WTC11 (cell line): ENCODE measurements at regions not wholly inside any gene's neighbourhood (a gene's known extent, or its start where the extent isn't known, plus 50 kb on each side); places are given as distances from the start of the nearest gene placed in this dataset.

ENCODE experiments used
- ATF3 ChIP-seq: sonication (generic); formaldehyde crosslinking; conservative IDR thresholded peaks from 2 replicates; pipeline ENCODE4 v1.8.1; 2022; ENCODE audit warnings: mild to moderate bottlenecking, missing genetic modification reagents
- CTCF ChIP-seq: fragments of 200-600 bp; IDR thresholded peaks from 2 replicates; pipeline ENCODE4 v1.8.0; 2022; ENCODE audit warnings: antibody characterized with exemption
- NR2C2 ChIP-seq: sonication (generic); formaldehyde crosslinking; IDR thresholded peaks from 2 replicates; pipeline ENCODE4 v1.8.0; 2022; ENCODE audit warnings: mild to moderate bottlenecking, missing genetic modification reagents
- TF ChIP-seq, protein P1 (sequence below): sonication (generic); formaldehyde crosslinking; IDR thresholded peaks from 2 replicates; pipeline ENCODE4 v1.8.0; 2022; ENCODE audit warnings: mild to moderate bottlenecking, missing genetic modification reagents

DNA sequence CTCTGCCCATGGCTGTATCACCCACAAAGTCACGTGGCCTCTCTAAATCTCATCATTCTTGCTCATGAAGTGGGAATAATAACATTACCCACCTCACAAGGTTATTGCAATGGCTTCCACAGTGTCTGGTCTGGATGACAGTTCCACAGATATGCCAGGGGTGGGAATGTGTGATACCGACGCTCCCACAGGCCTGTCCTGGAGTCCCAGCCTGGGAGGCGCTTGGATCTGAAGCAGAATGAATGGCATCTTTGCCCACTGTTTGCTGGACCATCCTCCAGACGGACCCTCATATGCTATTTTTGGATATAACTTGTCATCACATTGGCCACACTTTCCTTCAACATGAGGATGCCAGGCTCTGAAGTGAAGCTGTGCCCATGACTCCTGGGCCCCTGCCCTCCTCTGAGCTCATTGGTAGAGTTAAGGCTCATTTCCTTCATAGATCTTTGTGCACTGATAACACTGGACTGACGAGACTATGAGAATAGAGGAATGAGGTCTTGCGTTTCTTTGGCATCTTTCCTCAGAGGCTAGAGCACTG, 279.8 kb upstream of the ZNF32 start:
- TF ChIP-seq ATF3 (CRISPR knock-in tag) (no peak), CTCF (no peak), NR2C2 (CRISPR knock-in tag) (no peak)
- TF ChIP-seq, protein P1, sequence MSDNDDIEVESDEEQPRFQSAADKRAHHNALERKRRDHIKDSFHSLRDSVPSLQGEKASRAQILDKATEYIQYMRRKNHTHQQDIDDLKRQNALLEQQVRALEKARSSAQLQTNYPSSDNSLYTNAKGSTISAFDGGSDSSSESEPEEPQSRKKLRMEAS, result no peak
